GM12864 (cell line): ENCODE measurements at regions not wholly inside any gene's neighbourhood (a gene's known extent, or its start where the extent isn't known, plus 50 kb on each side); places are given as distances from the start of the nearest gene placed in this dataset.
"Not testable (repeated sequence)": the region's sequence is repeated elsewhere in the genome, so short reads cannot be mapped to it uniquely, and the experiment has no call there.

Experiments
- DNase-seq: peaks from one replicate; pipeline ENCODE4 v3.0.0-alpha.2; 2011; ENCODE audit warnings: low read depth
- H3K4me3 ChIP-seq: 2 replicates; pipeline ENCODE4 v1.5.1; 2011; ENCODE audit warnings: mild to moderate bottlenecking, low read depth, low read length, control low read depth
- CTCF ChIP-seq: IDR thresholded peaks from 2 replicates; pipeline ENCODE4 v1.5.1; 2011; ENCODE audit warnings: low read depth, mild to moderate bottlenecking, moderate library complexity, low read length, control low read depth, inconsistent platforms; ENCODE audit errors: missing control alignments

- no peak overlapping the region for H3K4me3 ChIP-seq
- no peak for DNase-seq
These were observed 1009.6 kb upstream of the DDX18 start for GRCh38 chr2:116804901-116805300.

GRCh38 chr2:116806505-116806904 lies 1008.0 kb upstream of the DDX18 start:
- not testable (repeated sequence) for DNase-seq, H3K4me3 ChIP-seq

More at GRCh38 chr2:116804901-116805300, 1009.6 kb upstream of the DDX18 start:
- no peak for TF ChIP-seq CTCF

GRCh38 chr2:116809109-116809508 lies 1005.4 kb upstream of the DDX18 start:
- TF ChIP-seq CTCF, result no peak

GRCh38 chr2:116810071-116810470 lies 1004.4 kb upstream of the DDX18 start:
- TF ChIP-seq CTCF, result no peak
- no peak overlapping the region for H3K4me3 ChIP-seq
- DNase-seq, result no peak

More at GRCh38 chr2:116809109-116809508, 1005.4 kb upstream of the DDX18 start:
- DNase-seq, result no peak
- H3K4me3 ChIP-seq, result no peak overlapping the region

- H3K4me3 ChIP-seq, result no peak overlapping the region
- DNase-seq, result no peak
- TF ChIP-seq CTCF, result no peak
These were observed 1003.8 kb upstream of the DDX18 start for GRCh38 chr2:116810645-116811044.

GRCh38 chr2:116819355-116819754 lies 995.1 kb upstream of the DDX18 start:
- DNase-seq, result no peak
- no peak for TF ChIP-seq CTCF
- no peak overlapping the region for H3K4me3 ChIP-seq

GRCh38 chr2:116820986-116821385 lies 993.5 kb upstream of the DDX18 start:
- DNase-seq, result no peak
- no peak overlapping the region for H3K4me3 ChIP-seq
- TF ChIP-seq CTCF, result no peak

GRCh38 chr2:116829543-116829942 lies 984.9 kb upstream of the DDX18 start:
- not testable (repeated sequence) for DNase-seq, H3K4me3 ChIP-seq
